ENCODE measurements at regions not wholly inside any gene's neighbourhood (a gene's known extent, or its start where the extent isn't known, plus 50 kb on each side); places are given as distances from the start of the nearest gene placed in this dataset.

- no peak for TF ChIP-seq CTCF (IDR thresholded peaks at IDR 0.05; ENCODE audit: low read depth, low read length)
- TF ChIP-seq POLR2A (IDR thresholded peaks at IDR 0.05; ENCODE audit: extremely low read depth, insufficient read length), result no peak
- TF ChIP-seq MYC (IDR thresholded peaks at IDR 0.05; ENCODE audit: low read depth, low read length), result no peak
Observed at GRCh38 chr17:15007147-15007553, 258.0 kb downstream of the PMP22 start.

Measured in NB4 (cell line).